ENCODE measurements at regions not wholly inside any gene's neighbourhood (a gene's known extent, or its start where the extent isn't known, plus 50 kb on each side); places are given as distances from the start of the nearest gene placed in this dataset.

DNA sequence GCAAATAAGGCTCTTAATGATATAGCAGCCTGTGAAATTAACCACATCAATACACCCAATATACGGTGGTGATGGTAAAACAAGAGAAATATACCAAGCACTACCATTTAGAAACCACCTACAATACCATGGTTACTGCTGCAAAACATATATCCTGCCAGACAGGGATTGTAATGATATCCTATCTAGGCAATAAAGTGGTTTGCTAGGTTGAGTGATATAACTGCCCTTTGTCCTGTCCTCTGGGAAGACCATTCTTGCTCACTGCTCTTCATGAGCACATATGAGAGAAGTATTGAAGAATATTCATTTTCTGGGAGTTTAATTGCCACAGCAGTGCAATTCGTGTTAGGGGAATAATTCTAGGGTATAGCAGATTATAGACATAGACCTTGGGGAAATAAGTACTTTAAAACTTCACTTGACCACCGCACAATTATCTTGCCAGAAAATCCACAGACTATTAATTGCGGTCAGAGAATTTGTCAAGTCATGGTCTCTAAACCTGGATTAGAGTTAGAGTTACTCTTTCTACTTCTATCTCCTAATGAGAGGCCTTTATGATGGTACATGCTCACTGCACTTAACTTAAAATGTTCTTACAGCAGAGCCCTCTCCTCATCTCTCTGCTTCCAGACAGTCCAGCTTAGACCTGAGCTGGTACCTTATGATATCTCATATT, 413.0 kb downstream of the ZNF608 start:
- WGBS, 2 donors = 92 to 95% methylated on average over 4 of the region's 4 CpGs
- DNase-seq (ENCODE audit: low spot score in 2 of 2) = no peak
- intact Hi-C loops (cut with DNase I; ENCODE audit: low total_unique reads) = no loop called here
- no peak for TF ChIP-seq POLR2A (IDR thresholded peaks at IDR 0.05)
- TF ChIP-seq, protein P1, sequence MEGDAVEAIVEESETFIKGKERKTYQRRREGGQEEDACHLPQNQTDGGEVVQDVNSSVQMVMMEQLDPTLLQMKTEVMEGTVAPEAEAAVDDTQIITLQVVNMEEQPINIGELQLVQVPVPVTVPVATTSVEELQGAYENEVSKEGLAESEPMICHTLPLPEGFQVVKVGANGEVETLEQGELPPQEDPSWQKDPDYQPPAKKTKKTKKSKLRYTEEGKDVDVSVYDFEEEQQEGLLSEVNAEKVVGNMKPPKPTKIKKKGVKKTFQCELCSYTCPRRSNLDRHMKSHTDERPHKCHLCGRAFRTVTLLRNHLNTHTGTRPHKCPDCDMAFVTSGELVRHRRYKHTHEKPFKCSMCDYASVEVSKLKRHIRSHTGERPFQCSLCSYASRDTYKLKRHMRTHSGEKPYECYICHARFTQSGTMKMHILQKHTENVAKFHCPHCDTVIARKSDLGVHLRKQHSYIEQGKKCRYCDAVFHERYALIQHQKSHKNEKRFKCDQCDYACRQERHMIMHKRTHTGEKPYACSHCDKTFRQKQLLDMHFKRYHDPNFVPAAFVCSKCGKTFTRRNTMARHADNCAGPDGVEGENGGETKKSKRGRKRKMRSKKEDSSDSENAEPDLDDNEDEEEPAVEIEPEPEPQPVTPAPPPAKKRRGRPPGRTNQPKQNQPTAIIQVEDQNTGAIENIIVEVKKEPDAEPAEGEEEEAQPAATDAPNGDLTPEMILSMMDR (IDR thresholded peaks at IDR 0.05) = no peak
- H3K4me3 ChIP-seq (ENCODE audit: low read depth, poor library complexity, severe bottlenecking) = no peak overlapping the region

DNA sequence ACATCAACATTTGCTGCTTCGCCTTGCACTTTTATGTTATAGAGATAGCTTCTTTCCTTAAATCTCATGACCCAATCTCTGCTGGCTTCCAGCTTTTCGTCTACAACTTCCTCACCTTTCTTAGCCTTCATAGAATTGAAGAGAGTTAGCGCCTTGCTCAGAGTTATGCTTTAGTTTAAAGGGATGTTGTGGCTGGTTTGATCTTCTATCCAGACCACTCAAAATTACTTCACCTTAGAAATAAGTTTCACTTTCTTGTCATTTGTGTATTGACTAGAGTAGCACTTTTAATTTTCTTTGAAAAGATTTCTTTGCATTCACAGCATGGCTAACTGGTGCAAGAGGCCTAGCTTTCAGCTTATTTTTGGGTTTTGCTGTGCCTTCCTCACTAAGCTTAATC, 414.2 kb downstream of the ZNF608 start:
- intact Hi-C loops (cut with DNase I; ENCODE audit: low total_unique reads) = no loop called here
- WGBS, 2 donors = 92 to 95% methylated on average over 3 of the region's 3 CpGs
- no peak for TF ChIP-seq POLR2A (IDR thresholded peaks at IDR 0.05)
- TF ChIP-seq, protein P1 (IDR thresholded peaks at IDR 0.05) = no peak
- DNase-seq (ENCODE audit: low spot score in 2 of 2) = no peak
- H3K4me3 ChIP-seq (ENCODE audit: low read depth, poor library complexity, severe bottlenecking) = no peak overlapping the region

DNA sequence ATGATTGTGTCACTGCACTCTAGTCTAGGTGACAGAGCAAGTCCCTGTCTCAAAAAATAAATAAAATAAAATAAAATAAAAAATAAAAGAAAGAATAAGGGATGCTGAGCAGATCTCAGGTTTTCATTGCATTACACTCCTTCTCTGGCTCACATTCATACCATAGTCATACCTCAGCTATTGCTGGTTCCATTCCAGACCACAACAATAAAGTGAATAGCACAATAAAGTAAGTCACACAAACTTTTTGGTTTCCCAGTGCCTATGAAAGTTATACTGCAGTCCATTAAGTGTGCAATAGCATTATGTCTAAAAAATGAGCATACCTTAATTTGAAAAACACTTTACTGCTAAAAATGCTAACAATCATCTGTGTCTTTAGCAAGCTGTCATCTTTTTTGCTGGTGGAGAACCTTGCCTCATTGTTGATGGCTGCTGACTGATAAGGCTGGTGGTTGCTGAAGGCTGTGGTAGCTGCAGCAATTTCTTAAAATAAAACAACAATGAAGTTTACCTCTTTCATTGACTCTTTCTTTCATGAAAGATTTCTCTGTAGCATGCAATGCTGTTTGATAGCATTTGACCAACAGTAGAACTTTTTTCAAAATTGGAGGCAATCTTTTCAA, 415.7 kb downstream of the ZNF608 start:
- no peak for TF ChIP-seq POLR2A (IDR thresholded peaks at IDR 0.05)
- TF ChIP-seq, protein P1 (IDR thresholded peaks at IDR 0.05) = no peak

DNA sequence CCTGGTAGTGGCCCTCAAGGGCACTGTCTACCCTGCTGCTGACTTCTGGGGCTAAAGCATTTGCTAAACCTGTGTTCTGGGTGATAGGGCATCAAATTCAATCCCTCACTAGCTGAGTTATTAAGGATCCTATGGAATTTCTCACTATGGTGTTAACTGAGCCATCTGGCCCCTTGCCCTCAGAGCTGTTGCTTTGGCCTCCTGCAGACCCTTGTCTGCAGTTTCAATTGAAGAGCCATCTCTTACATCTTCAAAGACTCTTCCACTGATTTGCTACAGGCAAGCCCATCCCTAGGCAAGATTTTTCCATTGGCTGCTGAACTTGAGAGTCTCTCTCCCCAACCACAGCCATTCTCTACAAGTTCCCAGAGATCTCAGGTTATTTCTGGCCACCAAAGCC, 418.2 kb downstream of the ZNF608 start:
- H3K4me3 ChIP-seq (ENCODE audit: low read depth, poor library complexity, severe bottlenecking) = no peak overlapping the region
- intact Hi-C loops (cut with DNase I; ENCODE audit: low total_unique reads) = no loop called here
- DNase-seq (ENCODE audit: low spot score in 2 of 2) = no peak
- TF ChIP-seq POLR2A (IDR thresholded peaks at IDR 0.05) = no peak
- TF ChIP-seq, protein P1 (IDR thresholded peaks at IDR 0.05) = no peak

More for the DNA sequence above, 415.7 kb downstream of the ZNF608 start:
- DNase-seq (ENCODE audit: low spot score in 2 of 2) = no peak
- intact Hi-C loops (cut with DNase I; ENCODE audit: low total_unique reads) = no loop called here
- no peak overlapping the region for H3K4me3 ChIP-seq (ENCODE audit: low read depth, poor library complexity, severe bottlenecking)

DNA sequence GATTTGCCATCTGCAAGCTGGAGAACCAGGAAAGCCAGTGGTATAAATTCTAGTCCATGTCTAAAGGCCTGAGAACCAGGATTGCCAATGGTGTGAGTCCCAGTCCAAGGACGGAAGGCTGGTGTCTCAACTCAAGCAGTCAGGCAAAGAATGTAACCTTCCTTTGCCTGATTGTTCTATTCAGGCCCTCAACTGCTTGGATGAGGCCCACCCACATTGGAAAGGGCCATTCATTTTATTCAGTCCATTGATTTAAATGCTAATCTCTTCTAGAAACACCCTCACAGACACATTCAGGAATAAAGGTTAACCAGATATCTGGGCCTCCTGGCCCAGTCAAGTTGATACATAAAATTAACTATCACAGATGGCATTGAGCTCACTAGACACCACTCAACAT, 427.8 kb downstream of the ZNF608 start:
- 92 to 96% methylated on average over 1 of the region's 1 CpG for WGBS, 2 donors
- intact Hi-C loops (cut with DNase I; ENCODE audit: low total_unique reads) = no loop called here
- TF ChIP-seq, protein P1 (IDR thresholded peaks at IDR 0.05) = no peak
- TF ChIP-seq POLR2A (IDR thresholded peaks at IDR 0.05) = no peak
- DNase-seq (ENCODE audit: low spot score in 2 of 2) = no peak
- no peak overlapping the region for H3K4me3 ChIP-seq (ENCODE audit: low read depth, poor library complexity, severe bottlenecking)

DNA sequence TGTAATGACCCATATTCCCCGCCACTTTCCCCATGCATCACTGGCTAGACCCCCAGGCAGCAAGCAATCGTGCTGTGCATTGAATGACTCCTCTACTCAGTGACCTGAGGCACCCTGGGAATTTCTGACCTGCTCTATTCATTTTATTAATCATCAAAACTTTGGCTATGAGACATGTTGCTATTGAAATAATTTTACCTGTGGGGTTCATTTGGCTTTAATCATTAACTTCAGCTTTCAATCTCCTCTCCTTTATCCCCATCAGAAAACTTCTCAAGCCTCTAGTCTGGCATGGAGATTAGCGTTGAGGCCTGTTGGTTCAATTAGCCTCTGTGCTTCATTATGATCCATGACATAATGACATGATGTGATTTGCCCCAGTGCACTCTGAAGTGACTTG, 429.0 kb downstream of the ZNF608 start:
- 83 to 86% methylated on average over 3 of the region's 3 CpGs for WGBS, 2 donors
- no peak for TF ChIP-seq POLR2A (IDR thresholded peaks at IDR 0.05)
- TF ChIP-seq, protein P1 (IDR thresholded peaks at IDR 0.05) = no peak
- no peak overlapping the region for H3K4me3 ChIP-seq (ENCODE audit: low read depth, poor library complexity, severe bottlenecking)
- intact Hi-C loops (cut with DNase I; ENCODE audit: low total_unique reads) = no loop called here
- DNase-seq (ENCODE audit: low spot score in 2 of 2) = no peak

All from lower leg skin (tissue), 4 donors.